Chondrocyte (in vitro differentiated cells): ENCODE measurements at regions not wholly inside any gene's neighbourhood (a gene's known extent, or its start where the extent isn't known, plus 50 kb on each side); places are given as distances from the start of the nearest gene placed in this dataset.

Source experiments
- DNase-seq: peaks from one replicate; pipeline ENCODE4 v3.0.0; 2021; ENCODE audit warnings: mixed read lengths, low spot score
- H3K27ac Mint-ChIP-seq: one replicate; pipeline ENCODE4 v1.8.0; 2021; ENCODE audit warnings: mild to moderate bottlenecking, moderate library complexity, mixed read lengths; ENCODE audit not compliant: unreplicated experiment
- H3K27me3 Mint-ChIP-seq: 2 replicates; pipeline ENCODE4 v1.8.0; 2021; ENCODE audit warnings: low read depth, mixed read lengths
- H3K36me3 Mint-ChIP-seq: 2 replicates; pipeline ENCODE4 v1.8.0; 2021; ENCODE audit warnings: low read depth, mixed read lengths
- H3K4me1 Mint-ChIP-seq: 2 replicates; pipeline ENCODE4 v1.8.0; 2021; ENCODE audit warnings: low read depth, mild to moderate bottlenecking, mixed read lengths
- H3K4me3 Mint-ChIP-seq: one replicate; pipeline ENCODE4 v1.8.0; 2021; ENCODE audit warnings: mild to moderate bottlenecking, moderate library complexity, mixed read lengths; ENCODE audit not compliant: unreplicated experiment
- H3K9me3 Mint-ChIP-seq: 2 replicates; pipeline ENCODE4 v1.8.0; 2021; ENCODE audit warnings: low read depth, mixed read lengths
- CTCF ChIP-seq: fragments of 200-600 bp; sonication (generic); IDR thresholded peaks from 2 replicates; pipeline ENCODE4 v1.5.0; 2021; ENCODE audit warnings: antibody characterized with exemption, mild to moderate bottlenecking, moderate library complexity

GRCh38 chr4:181796502-181796901, 446.7 kb upstream of the TENM3 start:
- Mint-ChIP-seq H3K4me1 (peaks cover 4% of the 10 kb centered on the region), H3K36me3 (peaks cover 3% of the 10 kb centered on the region), H3K9me3 (peaks cover 13% of the 10 kb centered on the region), H3K4me3 (no peak overlapping the region), H3K27me3 (no peaks in the 10 kb centered on the region), H3K27ac (no peak overlapping the region)
- no peak for TF ChIP-seq CTCF
- no peak for DNase-seq

GRCh38 chr4:181798536-181798935, 444.7 kb upstream of the TENM3 start:
- H3K4me3 Mint-ChIP-seq = no peak overlapping the region
- peaks cover 4% of the 10 kb centered on the region for H3K4me1 Mint-ChIP-seq
- no peak for TF ChIP-seq CTCF
- H3K9me3 Mint-ChIP-seq = peaks cover 13% of the 10 kb centered on the region
- DNase-seq = no peak
- H3K27me3 Mint-ChIP-seq = no peaks in the 10 kb centered on the region
- no peak overlapping the region for H3K27ac Mint-ChIP-seq
- H3K36me3 Mint-ChIP-seq = peaks cover 3% of the 10 kb centered on the region

- Mint-ChIP-seq H3K4me1 (peaks cover 4% of the 10 kb centered on the region), H3K27me3 (no peaks in the 10 kb centered on the region)
These were observed 443.6 kb upstream of the TENM3 start for GRCh38 chr4:181799561-181800069.

GRCh38 chr4:181802207-181802606, 441.0 kb upstream of the TENM3 start:
- TF ChIP-seq CTCF = no peak
- peaks cover 3% of the 10 kb centered on the region for H3K27me3 Mint-ChIP-seq
- no peak overlapping the region for H3K4me3 Mint-ChIP-seq
- H3K9me3 Mint-ChIP-seq = no peaks in the 10 kb centered on the region
- H3K27ac Mint-ChIP-seq = no peak overlapping the region
- peaks cover 4% of the 10 kb centered on the region for H3K4me1 Mint-ChIP-seq
- DNase-seq = no peak
- H3K36me3 Mint-ChIP-seq = no peaks in the 10 kb centered on the region

More at GRCh38 chr4:181799561-181800069, 443.6 kb upstream of the TENM3 start:
- no peak overlapping the region for H3K27ac Mint-ChIP-seq
- no peaks in the 10 kb centered on the region for H3K36me3 Mint-ChIP-seq
- TF ChIP-seq CTCF = no peak
- peaks cover 9% of the 10 kb centered on the region for H3K9me3 Mint-ChIP-seq
- DNase-seq = no peak
- H3K4me3 Mint-ChIP-seq = no peak overlapping the region

GRCh38 chr4:181807771-181808170, 435.4 kb upstream of the TENM3 start:
- no peak overlapping the region for H3K27ac Mint-ChIP-seq
- H3K4me1 Mint-ChIP-seq = no peaks in the 10 kb centered on the region
- no peak for TF ChIP-seq CTCF
- no peaks in the 10 kb centered on the region for H3K9me3 Mint-ChIP-seq
- no peak for DNase-seq
- H3K36me3 Mint-ChIP-seq = no peaks in the 10 kb centered on the region
- no peak overlapping the region for H3K4me3 Mint-ChIP-seq
- H3K27me3 Mint-ChIP-seq = peaks cover 3% of the 10 kb centered on the region
